ENCODE measurements at regions not wholly inside any gene's neighbourhood (a gene's known extent, or its start where the extent isn't known, plus 50 kb on each side); places are given as distances from the start of the nearest gene placed in this dataset.

DNA sequence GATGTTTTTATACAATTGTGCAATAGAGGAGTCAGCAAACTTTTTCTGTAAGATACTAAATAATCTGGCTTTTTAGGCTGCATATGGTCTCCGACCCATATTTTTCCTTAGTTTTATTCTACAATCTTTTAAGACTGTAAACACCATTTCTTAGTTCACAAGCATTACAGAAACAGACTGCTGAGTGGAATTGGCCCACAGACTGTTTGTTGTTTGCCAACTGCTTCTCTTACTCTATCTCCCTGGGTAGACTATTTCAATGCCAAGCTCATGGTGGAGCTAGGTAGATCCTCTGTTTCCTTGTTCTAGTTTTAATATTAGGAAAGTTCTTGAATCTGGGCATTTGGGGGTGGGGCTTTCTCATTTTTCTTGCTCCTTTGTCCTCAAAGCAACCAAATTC is 857.6 kb downstream of the TLE1 start:
- H3K36me3 ChIP-seq = no peaks in the 10 kb centered on the region
- WGBS = 89% methylated on average over 1 of the region's 1 CpG
- no peak for DNase-seq (ENCODE audit: extremely low spot score)
- no peak overlapping the region for H3K4me3 ChIP-seq
- no peak overlapping the region for H3K27ac ChIP-seq (replicated peaks in 1 of 4)
- no peak for TF ChIP-seq POLR2AphosphoS5 (IDR thresholded peaks at IDR 0.05)
- no peak for TF ChIP-seq POLR2A (IDR thresholded peaks at IDR 0.05; ENCODE audit: low read depth)
- TF ChIP-seq EP300 (IDR thresholded peaks at IDR 0.05) = no peak
- TF ChIP-seq CTCF (IDR thresholded peaks at IDR 0.05) = no peak
- peaks cover 0 to 5% (median 0%) of the 10 kb centered on the region in 4 donors for H3K9me3 ChIP-seq
- no peaks in the 10 kb centered on the region for H3K27me3 ChIP-seq
- H3K4me1 ChIP-seq = no peaks in the 10 kb centered on the region
- intact Hi-C loops (cut with DNase I) = no loop called here

DNA sequence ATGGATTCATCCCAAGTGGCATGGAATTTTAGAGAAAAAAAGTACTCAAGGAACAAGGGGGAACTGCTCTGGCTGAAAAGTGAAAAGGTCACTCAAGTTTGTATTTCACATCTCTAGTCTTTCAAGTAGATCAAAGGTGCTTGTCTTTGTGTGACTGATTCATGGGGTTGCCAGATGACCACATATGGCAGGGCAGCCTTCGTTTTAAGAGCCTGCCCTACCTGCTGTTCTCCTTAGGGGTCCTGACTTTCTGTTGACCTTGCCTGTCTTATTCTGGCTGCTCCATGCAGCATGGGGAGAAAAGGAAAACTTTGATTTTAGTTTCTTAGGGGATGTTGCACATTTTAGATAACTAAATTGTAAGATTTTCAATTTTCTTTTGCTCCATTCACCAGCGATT is 877.7 kb downstream of the TLE1 start:
- H3K27me3 ChIP-seq = no peaks in the 10 kb centered on the region
- TF ChIP-seq POLR2A (IDR thresholded peaks at IDR 0.05; ENCODE audit: low read depth) (no peak), POLR2AphosphoS5 (IDR thresholded peaks at IDR 0.05) (no peak), CTCF (IDR thresholded peaks at IDR 0.05) (no peak), EP300 (IDR thresholded peaks at IDR 0.05) (no peak)
- H3K27ac ChIP-seq (replicated peaks in 1 of 4) = no peak overlapping the region
- no peaks in the 10 kb centered on the region for H3K36me3 ChIP-seq
- peaks cover 0 to 4% (median under 1%) of the 10 kb centered on the region in 4 donors for H3K4me1 ChIP-seq
- 62% methylated on average over 2 of the region's 2 CpGs for WGBS
- DNase-seq (ENCODE audit: extremely low spot score) = no peak
- intact Hi-C loops (cut with DNase I) = no loop called here
- H3K9me3 ChIP-seq = no peaks in the 10 kb centered on the region
- H3K4me3 ChIP-seq = no peak overlapping the region

GRCh38 chr9:80811003-80811402 is 878.3 kb downstream of the TLE1 start:
- Histone ChIP-seq H3K27me3 (no peaks in the 10 kb centered on the region), H3K36me3 (no peaks in the 10 kb centered on the region), H3K9me3 (no peaks in the 10 kb centered on the region), H3K4me3 (no peak overlapping the region), H3K4me1 (peaks cover 0 to 9% (median 3%) of the 10 kb centered on the region in 4 donors), H3K27ac (replicated peaks in 1 of 4) (no peak overlapping the region)
- no peak for TF ChIP-seq CTCF (IDR thresholded peaks at IDR 0.05)
- TF ChIP-seq POLR2AphosphoS5 (IDR thresholded peaks at IDR 0.05) = no peak
- intact Hi-C loops (cut with DNase I) = no loop called here
- DNase-seq (ENCODE audit: extremely low spot score) = no peak

DNA sequence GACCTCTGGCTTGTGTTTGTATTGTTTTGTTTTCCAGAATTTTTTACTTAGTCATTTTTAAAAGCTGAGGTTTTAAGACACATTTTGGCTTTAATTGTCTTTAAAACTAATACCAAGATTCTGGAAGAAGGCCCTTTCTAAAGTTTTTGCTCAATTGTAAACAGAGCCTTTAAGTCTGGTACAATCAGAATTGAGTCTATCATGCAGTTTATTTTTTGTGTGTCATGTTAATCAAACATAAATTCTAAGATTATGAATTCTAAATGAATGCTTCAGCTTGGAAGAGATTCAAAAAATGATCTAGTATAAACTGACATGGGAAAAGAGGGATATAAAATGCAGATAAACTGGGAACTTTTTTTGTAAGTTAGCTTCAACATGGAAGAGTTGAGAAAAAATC is 882.7 kb downstream of the TLE1 start:
- Histone ChIP-seq H3K9me3 (no peaks in the 10 kb centered on the region), H3K27me3 (no peaks in the 10 kb centered on the region), H3K4me3 (no peak overlapping the region), H3K36me3 (no peaks in the 10 kb centered on the region), H3K27ac (replicated peaks in 1 of 4) (no peak overlapping the region), H3K4me1 (peaks cover 0 to 9% (median 3%) of the 10 kb centered on the region in 4 donors)
- no peak for DNase-seq (ENCODE audit: extremely low spot score)
- intact Hi-C loops (cut with DNase I) = no loop called here
- no peak for TF ChIP-seq POLR2AphosphoS5 (IDR thresholded peaks at IDR 0.05)
- TF ChIP-seq EP300 (IDR thresholded peaks at IDR 0.05) = no peak
- TF ChIP-seq POLR2A (IDR thresholded peaks at IDR 0.05; ENCODE audit: low read depth) = no peak
- no peak for TF ChIP-seq CTCF (IDR thresholded peaks at IDR 0.05)

DNA sequence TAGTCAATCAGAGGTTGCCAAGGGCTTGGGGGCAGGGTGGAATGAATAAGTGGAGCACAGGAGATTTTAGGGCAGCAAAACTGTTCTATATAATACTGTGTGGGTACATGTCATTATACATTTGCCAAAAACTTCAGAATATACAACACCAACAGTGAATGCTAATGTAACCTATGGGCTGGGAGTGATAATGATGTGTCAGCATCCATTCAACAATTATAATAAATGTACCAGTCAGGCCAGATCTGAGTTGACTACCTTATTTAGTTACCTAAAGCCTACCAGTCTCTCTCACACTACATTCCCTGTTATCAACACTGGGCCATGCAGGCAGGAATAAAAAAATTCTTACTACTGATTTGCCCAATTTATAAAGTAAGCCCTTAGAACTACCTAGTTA is 884.5 kb downstream of the TLE1 start:
- H3K27me3 ChIP-seq = no peaks in the 10 kb centered on the region
- H3K4me3 ChIP-seq = no peak overlapping the region
- no peaks in the 10 kb centered on the region for H3K36me3 ChIP-seq
- TF ChIP-seq CTCF (IDR thresholded peaks at IDR 0.05) (no peak), EP300 (IDR thresholded peaks at IDR 0.05) (no peak), POLR2A (IDR thresholded peaks at IDR 0.05; ENCODE audit: low read depth) (no peak), POLR2AphosphoS5 (IDR thresholded peaks at IDR 0.05) (no peak)
- peaks cover 0 to 10% (median 3%) of the 10 kb centered on the region in 4 donors for H3K9me3 ChIP-seq
- DNase-seq (ENCODE audit: extremely low spot score) = no peak
- H3K27ac ChIP-seq (replicated peaks in 1 of 4) = no peak overlapping the region
- intact Hi-C loops (cut with DNase I) = no loop called here
- peaks cover 0 to 9% (median 3%) of the 10 kb centered on the region in 4 donors for H3K4me1 ChIP-seq
